ENCODE measurements at regions not wholly inside any gene's neighbourhood (a gene's known extent, or its start where the extent isn't known, plus 50 kb on each side); places are given as distances from the start of the nearest gene placed in this dataset.
"Not testable (repeated sequence)": the region's sequence is repeated elsewhere in the genome, so short reads cannot be mapped to it uniquely, and the experiment has no call there.

GRCh38 chr1:189220750-189221149, 1256.9 kb downstream of the BRINP3 start:
- Histone ChIP-seq H3K36me3 (ENCODE audit: control insufficient read depth in 1 of 2, insufficient read depth in 2 of 2, low read length in 2 of 2) (no peaks in the 10 kb centered on the region), H3K79me2 (ENCODE audit: control insufficient read depth, insufficient read depth, low read length, poor library complexity) (no peaks in the 10 kb centered on the region), H3K4me2 (ENCODE audit: low read length) (no peak overlapping the region), H3K27me3 (ENCODE audit: insufficient read depth, low read length) (no peaks in the 10 kb centered on the region), H3K27ac (ENCODE audit: low read depth, low read length) (no peak overlapping the region), H2AFZ (ENCODE audit: insufficient read depth, low read length, poor library complexity) (no peak overlapping the region), H3K4me1 (ENCODE audit: control insufficient read depth in 1 of 2, insufficient read depth in 2 of 2, low read length in 2 of 2) (no peaks in the 10 kb centered on the region), H2BK12ac (ENCODE audit: low read length) (no peak overlapping the region), H3K79me1 (ENCODE audit: low read length) (no peaks in the 10 kb centered on the region), H2BK120ac (ENCODE audit: insufficient read depth, low read length, poor library complexity) (no peak overlapping the region), H4K8ac (ENCODE audit: low read depth, low read length) (no peak overlapping the region), H3K4me3 (ENCODE audit: low read depth, low read length) (no peak overlapping the region), H3K18ac (ENCODE audit: low read length) (no peak overlapping the region), H3K14ac (ENCODE audit: low read length) (no peak overlapping the region), H2AK5ac (ENCODE audit: low read length) (no peak overlapping the region), H3K9me3 (ENCODE audit: insufficient read depth, low read depth, low read length) (no peaks in the 10 kb centered on the region), H2BK5ac (ENCODE audit: low read depth, low read length, poor library complexity) (no peak overlapping the region), H4K12ac (ENCODE audit: low read depth, low read length) (no peak overlapping the region), H3K9ac (ENCODE audit: low read length) (no peak overlapping the region), H3K4ac (ENCODE audit: low read depth, low read length) (no peak overlapping the region), H4K91ac (ENCODE audit: low read depth, low read length) (no peak overlapping the region), H3K23ac (ENCODE audit: low read length) (no peak overlapping the region)
- DNase-seq = no peak
- no CpG with 5 or more reads among the region's 1 CpG for WGBS (ENCODE audit: extremely low coverage, insufficient coverage, insufficient read length)

DNA sequence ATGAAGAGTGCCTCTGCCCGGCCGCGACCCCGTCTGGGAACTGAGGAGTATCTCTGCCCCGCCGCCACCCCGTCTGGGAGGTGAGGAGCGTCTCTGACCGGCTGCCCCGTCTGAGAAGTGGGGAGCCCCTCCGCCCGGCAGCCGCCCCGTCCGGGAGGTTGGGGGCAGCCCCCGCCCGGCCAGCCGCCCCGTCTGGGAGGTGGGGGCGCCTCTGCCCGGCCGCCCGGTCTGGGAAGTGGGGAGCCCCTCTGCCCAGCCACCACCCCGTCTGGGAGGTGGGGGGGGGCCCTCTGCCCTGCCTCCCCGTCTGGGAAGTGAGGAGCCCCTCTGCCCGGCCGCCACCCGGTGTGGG, 1251.9 kb downstream of the BRINP3 start:
- DNase-seq; H2AK5ac ChIP-seq (ENCODE audit: low read length); H3K9me3 ChIP-seq (ENCODE audit: insufficient read depth, low read depth, low read length); H2AFZ ChIP-seq (ENCODE audit: insufficient read depth, low read length, poor library complexity); H3K4ac ChIP-seq (ENCODE audit: low read depth, low read length); H3K14ac ChIP-seq (ENCODE audit: low read length); H3K79me1 ChIP-seq (ENCODE audit: low read length); H4K8ac ChIP-seq (ENCODE audit: low read depth, low read length); H2BK5ac ChIP-seq (ENCODE audit: low read depth, low read length, poor library complexity); H3K4me2 ChIP-seq (ENCODE audit: low read length); H3K27me3 ChIP-seq (ENCODE audit: insufficient read depth, low read length); H2BK120ac ChIP-seq (ENCODE audit: insufficient read depth, low read length, poor library complexity); H4K12ac ChIP-seq (ENCODE audit: low read depth, low read length); H3K23ac ChIP-seq (ENCODE audit: low read length); H2BK12ac ChIP-seq (ENCODE audit: low read length); H3K9ac ChIP-seq (ENCODE audit: low read length); H3K4me1 ChIP-seq (ENCODE audit: control insufficient read depth in 1 of 2, insufficient read depth in 2 of 2, low read length in 2 of 2); H3K79me2 ChIP-seq (ENCODE audit: control insufficient read depth, insufficient read depth, low read length, poor library complexity); H3K4me3 ChIP-seq (ENCODE audit: low read depth, low read length); H3K18ac ChIP-seq (ENCODE audit: low read length); H3K27ac ChIP-seq (ENCODE audit: low read depth, low read length); H4K91ac ChIP-seq (ENCODE audit: low read depth, low read length); H3K36me3 ChIP-seq (ENCODE audit: control insufficient read depth in 1 of 2, insufficient read depth in 2 of 2, low read length in 2 of 2): not testable (repeated sequence)
- WGBS (ENCODE audit: extremely low coverage, insufficient coverage, insufficient read length) = no CpG with 5 or more reads among the region's 28 CpGs

- H3K79me1 ChIP-seq (ENCODE audit: low read length) = no peaks in the 10 kb centered on the region
- no peak overlapping the region for H3K14ac ChIP-seq (ENCODE audit: low read length)
- H3K4me3 ChIP-seq (ENCODE audit: low read depth, low read length) = no peak overlapping the region
- no peak overlapping the region for H4K12ac ChIP-seq (ENCODE audit: low read depth, low read length)
- H2BK120ac ChIP-seq (ENCODE audit: insufficient read depth, low read length, poor library complexity) = no peak overlapping the region
- H4K91ac ChIP-seq (ENCODE audit: low read depth, low read length) = no peak overlapping the region
- H3K23ac ChIP-seq (ENCODE audit: low read length) = no peak overlapping the region
- no peak overlapping the region for H4K8ac ChIP-seq (ENCODE audit: low read depth, low read length)
- H3K9ac ChIP-seq (ENCODE audit: low read length) = no peak overlapping the region
- H2AFZ ChIP-seq (ENCODE audit: insufficient read depth, low read length, poor library complexity) = no peak overlapping the region
- H3K4me2 ChIP-seq (ENCODE audit: low read length) = no peak overlapping the region
- no peak overlapping the region for H3K18ac ChIP-seq (ENCODE audit: low read length)
- H3K4ac ChIP-seq (ENCODE audit: low read depth, low read length) = no peak overlapping the region
- no peaks in the 10 kb centered on the region for H3K36me3 ChIP-seq (ENCODE audit: control insufficient read depth in 1 of 2, insufficient read depth in 2 of 2, low read length in 2 of 2)
- no peaks in the 10 kb centered on the region for H3K27me3 ChIP-seq (ENCODE audit: insufficient read depth, low read length)
- no peak overlapping the region for H2BK12ac ChIP-seq (ENCODE audit: low read length)
- no peak for DNase-seq
- H3K79me2 ChIP-seq (ENCODE audit: control insufficient read depth, insufficient read depth, low read length, poor library complexity) = no peaks in the 10 kb centered on the region
- H3K9me3 ChIP-seq (ENCODE audit: insufficient read depth, low read depth, low read length) = no peaks in the 10 kb centered on the region
- no peak overlapping the region for H2AK5ac ChIP-seq (ENCODE audit: low read length)
- WGBS (ENCODE audit: extremely low coverage, insufficient coverage, insufficient read length) = no CpG with 5 or more reads among the region's 1 CpG
- H3K4me1 ChIP-seq (ENCODE audit: control insufficient read depth in 1 of 2, insufficient read depth in 2 of 2, low read length in 2 of 2) = no peaks in the 10 kb centered on the region
- H3K27ac ChIP-seq (ENCODE audit: low read depth, low read length) = no peak overlapping the region
- no peak overlapping the region for H2BK5ac ChIP-seq (ENCODE audit: low read depth, low read length, poor library complexity)
Observed at GRCh38 chr1:189226779-189227178, 1250.9 kb downstream of the BRINP3 start.

- H3K4ac ChIP-seq (ENCODE audit: low read depth, low read length) = no peak overlapping the region
- no peak overlapping the region for H3K4me2 ChIP-seq (ENCODE audit: low read length)
- no peak overlapping the region for H3K27ac ChIP-seq (ENCODE audit: low read depth, low read length)
- H3K36me3 ChIP-seq (ENCODE audit: control insufficient read depth in 1 of 2, insufficient read depth in 2 of 2, low read length in 2 of 2) = no peaks in the 10 kb centered on the region
- no peak overlapping the region for H2BK120ac ChIP-seq (ENCODE audit: insufficient read depth, low read length, poor library complexity)
- no peak overlapping the region for H3K18ac ChIP-seq (ENCODE audit: low read length)
- no peak overlapping the region for H3K14ac ChIP-seq (ENCODE audit: low read length)
- no peaks in the 10 kb centered on the region for H3K4me1 ChIP-seq (ENCODE audit: control insufficient read depth in 1 of 2, insufficient read depth in 2 of 2, low read length in 2 of 2)
- no peak overlapping the region for H3K23ac ChIP-seq (ENCODE audit: low read length)
- no CpG with 5 or more reads among the region's 3 CpGs for WGBS (ENCODE audit: extremely low coverage, insufficient coverage, insufficient read length)
- H3K27me3 ChIP-seq (ENCODE audit: insufficient read depth, low read length) = no peaks in the 10 kb centered on the region
- no peak overlapping the region for H4K8ac ChIP-seq (ENCODE audit: low read depth, low read length)
- no peaks in the 10 kb centered on the region for H3K9me3 ChIP-seq (ENCODE audit: insufficient read depth, low read depth, low read length)
- no peak overlapping the region for H2AK5ac ChIP-seq (ENCODE audit: low read length)
- H4K91ac ChIP-seq (ENCODE audit: low read depth, low read length) = no peak overlapping the region
- no peak for DNase-seq
- no peak overlapping the region for H3K4me3 ChIP-seq (ENCODE audit: low read depth, low read length)
- H3K79me1 ChIP-seq (ENCODE audit: low read length) = no peaks in the 10 kb centered on the region
- H2BK5ac ChIP-seq (ENCODE audit: low read depth, low read length, poor library complexity) = no peak overlapping the region
- H2BK12ac ChIP-seq (ENCODE audit: low read length) = no peak overlapping the region
- H4K12ac ChIP-seq (ENCODE audit: low read depth, low read length) = no peak overlapping the region
- no peak overlapping the region for H2AFZ ChIP-seq (ENCODE audit: insufficient read depth, low read length, poor library complexity)
- H3K79me2 ChIP-seq (ENCODE audit: control insufficient read depth, insufficient read depth, low read length, poor library complexity) = no peaks in the 10 kb centered on the region
- no peak overlapping the region for H3K9ac ChIP-seq (ENCODE audit: low read length)
Observed at GRCh38 chr1:189237008-189237407, 1240.7 kb downstream of the BRINP3 start.

All from trophoblast cell (in vitro differentiated cells and primary cell).